HEK293 (cell line): ENCODE measurements at regions not wholly inside any gene's neighbourhood (a gene's known extent, or its start where the extent isn't known, plus 50 kb on each side); places are given as distances from the start of the nearest gene placed in this dataset.

Experiments used
- ZBTB1 ChIP-seq: fragments of 450-650 bp; formaldehyde crosslinking; IDR thresholded peaks from 2 replicates; pipeline ENCODE4 v1.5.1; 2016; ENCODE audit warnings: missing biosample characterization, missing genetic modification characterization
- ZBTB10 ChIP-seq: fragments of 450-650 bp; formaldehyde crosslinking; IDR thresholded peaks from 2 replicates; pipeline ENCODE4 v1.5.1; 2016; ENCODE audit warnings: missing biosample characterization, missing genetic modification characterization
- ZBTB20 ChIP-seq: fragments of 450-650 bp; formaldehyde crosslinking; IDR thresholded peaks from 2 replicates; pipeline ENCODE4 v1.5.1; 2016; ENCODE audit warnings: missing biosample characterization, missing genetic modification characterization
- ZBTB7A ChIP-seq: fragments of 450-650 bp; formaldehyde crosslinking; IDR thresholded peaks from 2 replicates; pipeline ENCODE4 v1.5.1; 2016; ENCODE audit warnings: low read depth, missing biosample characterization, missing genetic modification characterization
- ZNF133 ChIP-seq: fragments of 450-650 bp; formaldehyde crosslinking; IDR thresholded peaks from 2 replicates; pipeline ENCODE4 v1.5.1; 2016; ENCODE audit warnings: missing biosample characterization, missing genetic modification characterization
- ZNF157 ChIP-seq: fragments of 450-650 bp; formaldehyde crosslinking; IDR thresholded peaks from 2 replicates; pipeline ENCODE4 v1.5.1; 2016; ENCODE audit warnings: missing biosample characterization, missing genetic modification characterization
- TF ChIP-seq, protein P1 (sequence below): fragments of 450-650 bp; formaldehyde crosslinking; IDR thresholded peaks from 2 replicates; pipeline ENCODE4 v1.5.1; 2016; ENCODE audit warnings: missing biosample characterization, missing genetic modification characterization

- TF ChIP-seq, protein P1, sequence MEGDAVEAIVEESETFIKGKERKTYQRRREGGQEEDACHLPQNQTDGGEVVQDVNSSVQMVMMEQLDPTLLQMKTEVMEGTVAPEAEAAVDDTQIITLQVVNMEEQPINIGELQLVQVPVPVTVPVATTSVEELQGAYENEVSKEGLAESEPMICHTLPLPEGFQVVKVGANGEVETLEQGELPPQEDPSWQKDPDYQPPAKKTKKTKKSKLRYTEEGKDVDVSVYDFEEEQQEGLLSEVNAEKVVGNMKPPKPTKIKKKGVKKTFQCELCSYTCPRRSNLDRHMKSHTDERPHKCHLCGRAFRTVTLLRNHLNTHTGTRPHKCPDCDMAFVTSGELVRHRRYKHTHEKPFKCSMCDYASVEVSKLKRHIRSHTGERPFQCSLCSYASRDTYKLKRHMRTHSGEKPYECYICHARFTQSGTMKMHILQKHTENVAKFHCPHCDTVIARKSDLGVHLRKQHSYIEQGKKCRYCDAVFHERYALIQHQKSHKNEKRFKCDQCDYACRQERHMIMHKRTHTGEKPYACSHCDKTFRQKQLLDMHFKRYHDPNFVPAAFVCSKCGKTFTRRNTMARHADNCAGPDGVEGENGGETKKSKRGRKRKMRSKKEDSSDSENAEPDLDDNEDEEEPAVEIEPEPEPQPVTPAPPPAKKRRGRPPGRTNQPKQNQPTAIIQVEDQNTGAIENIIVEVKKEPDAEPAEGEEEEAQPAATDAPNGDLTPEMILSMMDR (tag by site-specific recombination), result no peak
- TF ChIP-seq ZBTB7A (tag by site-specific recombination) (no peak), ZBTB10 (tag by site-specific recombination) (no peak), ZBTB20 (no peak), ZBTB1 (tag by site-specific recombination) (no peak), ZNF133 (tag by site-specific recombination) (no peak), ZNF157 (no peak)
Measured at GRCh38 chr15:39514933-39515332, 65.9 kb upstream of the THBS1 start.
